Keratinocyte (primary cell): ENCODE measurements at regions not wholly inside any gene's neighbourhood (a gene's known extent, or its start where the extent isn't known, plus 50 kb on each side); places are given as distances from the start of the nearest gene placed in this dataset.
"Not testable (repeated sequence)": the region's sequence is repeated elsewhere in the genome, so short reads cannot be mapped to it uniquely, and the experiment has no call there.

Experiments
- DNase-seq: peaks from one replicate; pipeline ENCODE4 v3.0.0-alpha.2; 2011; ENCODE audit warnings: low read depth, missing footprints, low spot score
- FAIRE-seq: peaks from 2 replicates; lab custom pipeline; 2011; peaks lifted over from hg19 to GRCh38; lab: Jason Lieb, UNC
- H2AFZ ChIP-seq: 2 replicates; pipeline ENCODE4 v1.6.0; 2012; ENCODE audit warnings: low read length, control low read depth, inconsistent platforms; ENCODE audit not compliant: control insufficient read depth
- H3K27ac ChIP-seq: 2 replicates; pipeline ENCODE4 v1.5.1; 2011; ENCODE audit warnings: low read length; ENCODE audit not compliant: control insufficient read depth, insufficient read depth
- H3K27me3 ChIP-seq: 3 replicates; pipeline ENCODE4 v1.6.0; 2011; ENCODE audit warnings: low read length; ENCODE audit not compliant: control insufficient read depth, insufficient read depth; ENCODE audit errors: extremely low read depth
- H3K36me3 ChIP-seq, 2 experiments: 2 replicates in 1 of 2; 3 replicates in 1 of 2; pipeline ENCODE4 v1.5.1; 2011; ENCODE audit warnings: low read length in 2 of 2, mild to moderate bottlenecking in 1 of 2; ENCODE audit not compliant: control insufficient read depth in 2 of 2, insufficient read depth in 2 of 2; ENCODE audit errors: extremely low read depth in 1 of 2
- H3K4me1 ChIP-seq: 3 replicates; pipeline ENCODE4 v1.5.1; 2011; ENCODE audit warnings: low read length; ENCODE audit not compliant: control insufficient read depth, insufficient read depth; ENCODE audit errors: extremely low read depth
- H3K4me2 ChIP-seq: 3 replicates; pipeline ENCODE4 v1.6.0; 2011; ENCODE audit warnings: low read depth, low read length; ENCODE audit not compliant: control insufficient read depth, insufficient read depth; ENCODE audit errors: extremely low read depth
- H3K4me3 ChIP-seq, 3 experiments: fragments of 200-600 bp in 1 of 3; sonication (generic) in 1 of 3; 2 replicates in 2 of 3; 3 replicates in 1 of 3; pipeline ENCODE4 v1.5.1; 2011 to 2016; ENCODE audit warnings: low read length in 3 of 3, mild to moderate bottlenecking in 3 of 3, control low read depth in 2 of 3, inconsistent platforms in 1 of 3, low read depth in 1 of 3, mixed read lengths in 1 of 3, mixed run types in 1 of 3, moderate library complexity in 1 of 3; ENCODE audit not compliant: control insufficient read depth in 2 of 3, insufficient read depth in 2 of 3; ENCODE audit errors: extremely low read depth in 1 of 3
- H3K79me2 ChIP-seq: 2 replicates; pipeline ENCODE4 v1.6.0; 2012; ENCODE audit warnings: low read length; ENCODE audit not compliant: control insufficient read depth, insufficient read depth
- H3K9ac ChIP-seq: 3 replicates; pipeline ENCODE4 v1.6.0; 2011; ENCODE audit warnings: low read length; ENCODE audit not compliant: control insufficient read depth, insufficient read depth; ENCODE audit errors: extremely low read depth
- H3K9me1 ChIP-seq: 3 replicates; pipeline ENCODE4 v1.6.0; 2011; ENCODE audit warnings: low read length; ENCODE audit not compliant: control insufficient read depth, insufficient read depth; ENCODE audit errors: extremely low read depth
- H3K9me3 ChIP-seq: 2 replicates; pipeline ENCODE4 v1.5.1; 2012; ENCODE audit warnings: low read depth, low read length; ENCODE audit not compliant: control insufficient read depth
- H4K20me1 ChIP-seq: 3 replicates; pipeline ENCODE4 v1.6.0; 2011; ENCODE audit warnings: low read length; ENCODE audit not compliant: control insufficient read depth, insufficient read depth; ENCODE audit errors: extremely low read depth
- EZH2 ChIP-seq: IDR thresholded peaks from one replicate; pipeline ENCODE4 v1.6.1; 2012; ENCODE audit warnings: inconsistent platforms, mild to moderate bottlenecking, low read length, moderate library complexity
- dilution Hi-C: fragments of 300-500 bp; cut with MboI; formaldehyde crosslinking; loops from one replicate; pipeline ENCODE4 v1.7.0; 2020; ENCODE audit warnings: low sequenced_read_pairs; ENCODE audit not compliant: extremely low pct_ligation_motif_present
- TF ChIP-seq, protein P1 (sequence below), 3 experiments: IDR thresholded peaks in 1 of 3; conservative IDR thresholded peaks in 1 of 3; optimal IDR thresholded peaks in 1 of 3; 2 replicates in 2 of 3; 3 replicates in 1 of 3; pipeline versions ENCODE3 to v1.5.1; 2011; ENCODE audit warnings: low read length in 3 of 3, mild to moderate bottlenecking in 3 of 3, moderate library complexity in 2 of 3, control low read depth in 1 of 3, inconsistent platforms in 1 of 3; ENCODE audit not compliant: insufficient read depth in 2 of 3; ENCODE audit errors: extremely low read depth in 1 of 3

- H3K36me3 ChIP-seq, result no peaks in the 10 kb centered on the region
- no peaks in the 10 kb centered on the region for H3K27me3 ChIP-seq
- TF ChIP-seq EZH2, result no peak
- TF ChIP-seq, protein P1, sequence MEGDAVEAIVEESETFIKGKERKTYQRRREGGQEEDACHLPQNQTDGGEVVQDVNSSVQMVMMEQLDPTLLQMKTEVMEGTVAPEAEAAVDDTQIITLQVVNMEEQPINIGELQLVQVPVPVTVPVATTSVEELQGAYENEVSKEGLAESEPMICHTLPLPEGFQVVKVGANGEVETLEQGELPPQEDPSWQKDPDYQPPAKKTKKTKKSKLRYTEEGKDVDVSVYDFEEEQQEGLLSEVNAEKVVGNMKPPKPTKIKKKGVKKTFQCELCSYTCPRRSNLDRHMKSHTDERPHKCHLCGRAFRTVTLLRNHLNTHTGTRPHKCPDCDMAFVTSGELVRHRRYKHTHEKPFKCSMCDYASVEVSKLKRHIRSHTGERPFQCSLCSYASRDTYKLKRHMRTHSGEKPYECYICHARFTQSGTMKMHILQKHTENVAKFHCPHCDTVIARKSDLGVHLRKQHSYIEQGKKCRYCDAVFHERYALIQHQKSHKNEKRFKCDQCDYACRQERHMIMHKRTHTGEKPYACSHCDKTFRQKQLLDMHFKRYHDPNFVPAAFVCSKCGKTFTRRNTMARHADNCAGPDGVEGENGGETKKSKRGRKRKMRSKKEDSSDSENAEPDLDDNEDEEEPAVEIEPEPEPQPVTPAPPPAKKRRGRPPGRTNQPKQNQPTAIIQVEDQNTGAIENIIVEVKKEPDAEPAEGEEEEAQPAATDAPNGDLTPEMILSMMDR (optimal IDR thresholded peaks at IDR 0.05 in 1 of 3, IDR thresholded peaks at IDR 0.05 in 1 of 3, conservative IDR thresholded peaks at IDR 0.05 in 1 of 3; ENCODE audit: extremely low read depth in 1 of 3, insufficient read depth in 2 of 3, low read length in 3 of 3), result no peak
- H2AFZ ChIP-seq, result no peak overlapping the region
- no peak overlapping the region for H3K9ac ChIP-seq
- peak; percentile 80 for FAIRE-seq
- H4K20me1 ChIP-seq, result no peaks in the 10 kb centered on the region
- no peaks in the 10 kb centered on the region for H3K9me1 ChIP-seq
- peaks cover 7% of the 10 kb centered on the region for H3K4me1 ChIP-seq
- DNase-seq, result no peak
- dilution Hi-C loops, result no loop called here
- no peak overlapping the region for H3K4me3 ChIP-seq
- no peaks in the 10 kb centered on the region for H3K9me3 ChIP-seq
- H3K27ac ChIP-seq, result no peak overlapping the region
- peak overlapping the region; percentile 15 for H3K4me2 ChIP-seq
- no peaks in the 10 kb centered on the region for H3K79me2 ChIP-seq
Measured at GRCh38 chr10:6924166-6924565, 344.1 kb upstream of the PRKCQ start.

DNA sequence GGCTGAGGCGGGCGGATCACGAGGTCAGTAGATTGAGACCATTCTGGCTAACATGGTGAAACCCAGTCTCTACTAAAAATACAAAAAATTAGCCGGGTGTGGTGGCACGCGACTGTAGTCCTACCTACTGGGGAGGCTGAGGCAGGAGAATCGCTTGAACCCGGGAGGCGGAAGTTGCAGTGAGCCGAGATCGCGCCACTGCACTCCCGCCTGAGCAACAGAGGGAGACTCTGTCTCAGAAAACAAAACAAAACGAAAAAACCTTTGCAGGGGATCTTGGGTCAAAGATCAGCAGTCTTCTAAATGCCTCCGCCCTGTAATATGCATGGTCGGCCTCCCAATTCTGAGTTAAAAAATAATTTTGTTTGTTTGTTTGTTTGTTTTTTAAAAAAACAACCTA is 340.9 kb upstream of the PRKCQ start:
- H3K4me3 ChIP-seq, H2AFZ ChIP-seq, H3K4me1 ChIP-seq, H3K79me2 ChIP-seq, DNase-seq, H3K27me3 ChIP-seq, H3K9me3 ChIP-seq, H3K9ac ChIP-seq, H3K36me3 ChIP-seq, H3K9me1 ChIP-seq, FAIRE-seq, H3K27ac ChIP-seq, H4K20me1 ChIP-seq, H3K4me2 ChIP-seq, dilution Hi-C loops: not testable (repeated sequence)
